Keratinocyte (primary cell): ENCODE measurements at regions not wholly inside any gene's neighbourhood (a gene's known extent, or its start where the extent isn't known, plus 50 kb on each side); places are given as distances from the start of the nearest gene placed in this dataset.
A peak's percentile ranks its signal among the peaks of the same experiment; 100 is the strongest.

ENCODE experiments used
- DNase-seq: peaks from one replicate; pipeline ENCODE4 v3.0.0-alpha.2; 2011; ENCODE audit warnings: low read depth, missing footprints, low spot score
- FAIRE-seq: peaks from 2 replicates; lab custom pipeline; 2011; peaks lifted over from hg19 to GRCh38; lab: Jason Lieb, UNC
- H2AFZ ChIP-seq: 2 replicates; pipeline ENCODE4 v1.6.0; 2012; ENCODE audit warnings: low read length, control low read depth, inconsistent platforms; ENCODE audit not compliant: control insufficient read depth
- H3K27ac ChIP-seq: 2 replicates; pipeline ENCODE4 v1.5.1; 2011; ENCODE audit warnings: low read length; ENCODE audit not compliant: control insufficient read depth, insufficient read depth
- H3K27me3 ChIP-seq: 3 replicates; pipeline ENCODE4 v1.6.0; 2011; ENCODE audit warnings: low read length; ENCODE audit not compliant: control insufficient read depth, insufficient read depth; ENCODE audit errors: extremely low read depth
- H3K36me3 ChIP-seq, 2 experiments: 2 replicates in 1 of 2; 3 replicates in 1 of 2; pipeline ENCODE4 v1.5.1; 2011; ENCODE audit warnings: low read length in 2 of 2, mild to moderate bottlenecking in 1 of 2; ENCODE audit not compliant: control insufficient read depth in 2 of 2, insufficient read depth in 2 of 2; ENCODE audit errors: extremely low read depth in 1 of 2
- H3K4me1 ChIP-seq: 3 replicates; pipeline ENCODE4 v1.5.1; 2011; ENCODE audit warnings: low read length; ENCODE audit not compliant: control insufficient read depth, insufficient read depth; ENCODE audit errors: extremely low read depth
- H3K4me2 ChIP-seq: 3 replicates; pipeline ENCODE4 v1.6.0; 2011; ENCODE audit warnings: low read depth, low read length; ENCODE audit not compliant: control insufficient read depth, insufficient read depth; ENCODE audit errors: extremely low read depth
- H3K4me3 ChIP-seq, 3 experiments: fragments of 200-600 bp in 1 of 3; sonication (generic) in 1 of 3; 2 replicates in 2 of 3; 3 replicates in 1 of 3; pipeline ENCODE4 v1.5.1; 2011 to 2016; ENCODE audit warnings: low read length in 3 of 3, mild to moderate bottlenecking in 3 of 3, control low read depth in 2 of 3, inconsistent platforms in 1 of 3, low read depth in 1 of 3, mixed read lengths in 1 of 3, mixed run types in 1 of 3, moderate library complexity in 1 of 3; ENCODE audit not compliant: control insufficient read depth in 2 of 3, insufficient read depth in 2 of 3; ENCODE audit errors: extremely low read depth in 1 of 3
- H3K79me2 ChIP-seq: 2 replicates; pipeline ENCODE4 v1.6.0; 2012; ENCODE audit warnings: low read length; ENCODE audit not compliant: control insufficient read depth, insufficient read depth
- H3K9ac ChIP-seq: 3 replicates; pipeline ENCODE4 v1.6.0; 2011; ENCODE audit warnings: low read length; ENCODE audit not compliant: control insufficient read depth, insufficient read depth; ENCODE audit errors: extremely low read depth
- H3K9me1 ChIP-seq: 3 replicates; pipeline ENCODE4 v1.6.0; 2011; ENCODE audit warnings: low read length; ENCODE audit not compliant: control insufficient read depth, insufficient read depth; ENCODE audit errors: extremely low read depth
- H3K9me3 ChIP-seq: 2 replicates; pipeline ENCODE4 v1.5.1; 2012; ENCODE audit warnings: low read depth, low read length; ENCODE audit not compliant: control insufficient read depth
- H4K20me1 ChIP-seq: 3 replicates; pipeline ENCODE4 v1.6.0; 2011; ENCODE audit warnings: low read length; ENCODE audit not compliant: control insufficient read depth, insufficient read depth; ENCODE audit errors: extremely low read depth
- CTCF ChIP-seq, 3 experiments: IDR thresholded peaks in 1 of 3; conservative IDR thresholded peaks in 1 of 3; optimal IDR thresholded peaks in 1 of 3; 2 replicates in 2 of 3; 3 replicates in 1 of 3; pipeline versions ENCODE3 to v1.5.1; 2011; ENCODE audit warnings: low read length in 3 of 3, mild to moderate bottlenecking in 3 of 3, moderate library complexity in 2 of 3, control low read depth in 1 of 3, inconsistent platforms in 1 of 3; ENCODE audit not compliant: insufficient read depth in 2 of 3; ENCODE audit errors: extremely low read depth in 1 of 3
- EZH2 ChIP-seq: IDR thresholded peaks from one replicate; pipeline ENCODE4 v1.6.1; 2012; ENCODE audit warnings: inconsistent platforms, mild to moderate bottlenecking, low read length, moderate library complexity
- dilution Hi-C: fragments of 300-500 bp; cut with MboI; formaldehyde crosslinking; loops from one replicate; pipeline ENCODE4 v1.7.0; 2020; ENCODE audit warnings: low sequenced_read_pairs; ENCODE audit not compliant: extremely low pct_ligation_motif_present

DNA sequence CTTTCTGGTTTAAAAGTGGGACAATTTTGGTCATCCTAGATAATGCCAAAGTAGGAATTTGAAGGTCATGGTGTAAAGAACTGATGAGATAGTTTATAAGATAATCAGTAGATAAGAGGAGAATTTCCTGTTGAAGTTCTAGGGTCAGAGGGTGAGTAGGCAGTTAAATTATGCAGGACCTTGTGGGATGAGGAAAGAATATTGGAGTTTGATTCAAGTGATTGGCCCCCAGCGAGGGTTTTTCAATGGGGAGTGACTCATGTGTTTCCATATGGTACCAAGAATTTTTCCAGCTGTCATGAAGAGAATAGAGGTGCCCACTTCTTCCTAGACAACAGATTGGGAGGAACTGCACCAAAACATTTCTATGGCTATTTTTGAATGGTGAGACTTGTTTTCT, 940.2 kb upstream of the ZEB2 start:
- dilution Hi-C loops, result no loop called here
- no peaks in the 10 kb centered on the region for H3K79me2 ChIP-seq
- TF ChIP-seq CTCF (optimal IDR thresholded peaks at IDR 0.05 in 1 of 3, IDR thresholded peaks at IDR 0.05 in 1 of 3, conservative IDR thresholded peaks at IDR 0.05 in 1 of 3; ENCODE audit: extremely low read depth in 1 of 3, insufficient read depth in 2 of 3, low read length in 3 of 3), result no peak
- TF ChIP-seq EZH2, result no peak
- no peaks in the 10 kb centered on the region for H3K27me3 ChIP-seq
- no peak overlapping the region for H3K4me3 ChIP-seq
- H3K4me1 ChIP-seq, result no peaks in the 10 kb centered on the region
- no peak overlapping the region for H3K9ac ChIP-seq
- FAIRE-seq (no peak), DNase-seq (no peak)
- H3K9me3 ChIP-seq, result no peaks in the 10 kb centered on the region
- no peak overlapping the region for H3K27ac ChIP-seq
- H3K36me3 ChIP-seq, result no peaks in the 10 kb centered on the region
- no peak overlapping the region for H2AFZ ChIP-seq
- H3K9me1 ChIP-seq, result no peaks in the 10 kb centered on the region
- no peak overlapping the region for H3K4me2 ChIP-seq
- no peaks in the 10 kb centered on the region for H4K20me1 ChIP-seq

- Histone ChIP-seq H3K27me3 (no peaks in the 10 kb centered on the region), H3K79me2 (no peaks in the 10 kb centered on the region), H3K4me1 (no peaks in the 10 kb centered on the region), H3K36me3 (no peaks in the 10 kb centered on the region), H3K4me2 (no peak overlapping the region), H2AFZ (no peak overlapping the region), H3K9ac (no peak overlapping the region), H3K9me3 (no peaks in the 10 kb centered on the region), H4K20me1 (no peaks in the 10 kb centered on the region), H3K27ac (no peak overlapping the region), H3K4me3 (no peak overlapping the region), H3K9me1 (no peaks in the 10 kb centered on the region)
- dilution Hi-C loops, result no loop called here
- no peak for FAIRE-seq
- no peak for DNase-seq
- peak in 1 of 3 experiments; percentile 36 for TF ChIP-seq CTCF (optimal IDR thresholded peaks at IDR 0.05 in 1 of 3, IDR thresholded peaks at IDR 0.05 in 1 of 3, conservative IDR thresholded peaks at IDR 0.05 in 1 of 3; ENCODE audit: extremely low read depth in 1 of 3, insufficient read depth in 2 of 3, low read length in 3 of 3)
- no peak for TF ChIP-seq EZH2
Measured at GRCh38 chr2:145431181-145431951, 911.4 kb upstream of the ZEB2 start.
